Astrocyte (in vitro differentiated cells and primary cell): ENCODE measurements at regions not wholly inside any gene's neighbourhood (a gene's known extent, or its start where the extent isn't known, plus 50 kb on each side); places are given as distances from the start of the nearest gene placed in this dataset.
A peak's percentile ranks its signal among the peaks of the same experiment; 100 is the strongest.

Experiments used
- DNase-seq: peaks from one replicate; pipeline ENCODE4 v3.0.0-alpha.2; 2010; ENCODE audit warnings: low read depth
- FAIRE-seq: peaks from 2 replicates; lab custom pipeline; 2011; peaks lifted over from hg19 to GRCh38; lab: Jason Lieb, UNC
- H2AFZ ChIP-seq: 2 replicates; pipeline ENCODE4 v1.6.0; 2012; ENCODE audit warnings: low read depth, low read length, inconsistent platforms
- H3K27ac ChIP-seq: 2 replicates; pipeline ENCODE4 v1.5.1; 2011; ENCODE audit warnings: low read depth, low read length, inconsistent platforms
- H3K27me3 ChIP-seq: 2 replicates; pipeline ENCODE4 v1.6.0; 2011; ENCODE audit warnings: low read length, inconsistent platforms; ENCODE audit not compliant: insufficient read depth
- H3K36me3 ChIP-seq: 2 replicates; pipeline ENCODE4 v1.5.1; 2011; ENCODE audit warnings: low read length, inconsistent platforms; ENCODE audit not compliant: insufficient read depth
- H3K4me1 ChIP-seq: 2 replicates; pipeline ENCODE4 v1.5.1; 2011; ENCODE audit warnings: low read length, inconsistent platforms; ENCODE audit not compliant: insufficient read depth
- H3K4me2 ChIP-seq: 2 replicates; pipeline ENCODE4 v1.6.0; 2012; ENCODE audit warnings: low read length, inconsistent platforms
- H3K4me3 ChIP-seq: 2 replicates; pipeline ENCODE4 v1.5.1; 2011; ENCODE audit warnings: low read depth, mild to moderate bottlenecking, low read length, inconsistent platforms; ENCODE audit not compliant: insufficient read depth
- H3K79me2 ChIP-seq: 2 replicates; pipeline ENCODE4 v1.6.0; 2012; ENCODE audit warnings: mild to moderate bottlenecking, low read length, inconsistent platforms; ENCODE audit not compliant: insufficient read depth
- H3K9ac ChIP-seq: 2 replicates; pipeline ENCODE4 v1.6.0; 2012; ENCODE audit warnings: mild to moderate bottlenecking, low read length, inconsistent platforms
- H3K9me3 ChIP-seq: 2 replicates; pipeline ENCODE4 v1.5.1; 2012; ENCODE audit warnings: low read depth, mild to moderate bottlenecking, low read length, inconsistent platforms; ENCODE audit not compliant: insufficient read depth
- H4K20me1 ChIP-seq: 2 replicates; pipeline ENCODE4 v1.6.0; 2012; ENCODE audit warnings: low read length, inconsistent platforms; ENCODE audit not compliant: insufficient read depth
- H3K27ac Mint-ChIP-seq: one replicate; pipeline ENCODE4 v1.8.0; 2021; ENCODE audit warnings: mild to moderate bottlenecking, mixed read lengths; ENCODE audit not compliant: unreplicated experiment
- H3K27me3 Mint-ChIP-seq: one replicate; pipeline ENCODE4 v1.8.0; 2021; ENCODE audit warnings: low read depth, mixed read lengths; ENCODE audit not compliant: unreplicated experiment
- H3K36me3 Mint-ChIP-seq: one replicate; pipeline ENCODE4 v1.8.0; 2021; ENCODE audit warnings: low read depth, mixed read lengths; ENCODE audit not compliant: unreplicated experiment
- H3K4me1 Mint-ChIP-seq: one replicate; pipeline ENCODE4 v1.8.0; 2021; ENCODE audit warnings: low read depth, mixed read lengths; ENCODE audit not compliant: unreplicated experiment
- H3K4me3 Mint-ChIP-seq: one replicate; pipeline ENCODE4 v1.8.0; 2021; ENCODE audit warnings: mild to moderate bottlenecking, moderate library complexity, mixed read lengths; ENCODE audit not compliant: unreplicated experiment
- H3K9me3 Mint-ChIP-seq: one replicate; pipeline ENCODE4 v1.8.0; 2021; ENCODE audit warnings: mild to moderate bottlenecking, mixed read lengths; ENCODE audit not compliant: unreplicated experiment
- CTCF ChIP-seq: IDR thresholded peaks from 2 replicates; pipeline ENCODE4 v1.5.1; 2011; ENCODE audit warnings: low read depth, mild to moderate bottlenecking, inconsistent platforms, low read length, moderate library complexity; ENCODE audit not compliant: insufficient read depth
- EZH2 ChIP-seq: IDR thresholded peaks from 2 replicates; pipeline ENCODE4 v1.6.1; 2012; ENCODE audit warnings: mild to moderate bottlenecking, low read length, inconsistent platforms; ENCODE audit not compliant: insufficient read depth

DNA sequence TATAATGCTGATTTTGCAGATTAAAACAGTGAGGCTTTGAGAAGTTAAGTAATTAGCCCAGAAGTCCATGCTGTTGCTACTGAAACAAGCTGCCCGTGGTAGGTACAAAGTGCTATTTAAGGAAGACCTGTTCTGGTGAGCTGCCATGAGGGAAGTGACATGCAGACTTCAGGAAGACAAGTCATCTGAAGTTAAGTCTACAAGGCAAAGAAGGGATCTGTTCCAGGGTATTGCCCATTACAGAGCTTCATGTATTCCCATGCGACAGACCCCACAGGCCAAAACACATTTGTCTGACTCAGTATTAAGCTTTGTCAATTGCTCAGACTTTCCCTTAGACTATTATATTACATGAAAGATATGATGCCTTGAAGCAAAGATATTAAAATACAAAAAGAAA, 520.8 kb downstream of the FBXO15 start:
- no peaks in the 10 kb centered on the region for H3K4me1 Mint-ChIP-seq
- Histone ChIP-seq H3K36me3 (no peaks in the 10 kb centered on the region), H3K79me2 (no peaks in the 10 kb centered on the region), H3K4me3 (no peak overlapping the region), H2AFZ (no peak overlapping the region), H3K4me1 (no peaks in the 10 kb centered on the region), H4K20me1 (no peaks in the 10 kb centered on the region), H3K27ac (no peak overlapping the region), H3K9me3 (no peaks in the 10 kb centered on the region), H3K27me3 (no peaks in the 10 kb centered on the region), H3K4me2 (no peak overlapping the region), H3K9ac (no peak overlapping the region)
- no peaks in the 10 kb centered on the region for H3K36me3 Mint-ChIP-seq
- TF ChIP-seq EZH2 (no peak), CTCF (no peak)
- FAIRE-seq = no peak
- DNase-seq = no peak
- no peak overlapping the region for H3K4me3 Mint-ChIP-seq
- no peaks in the 10 kb centered on the region for H3K9me3 Mint-ChIP-seq
- no peaks in the 10 kb centered on the region for H3K27me3 Mint-ChIP-seq
- H3K27ac Mint-ChIP-seq = no peak overlapping the region

DNA sequence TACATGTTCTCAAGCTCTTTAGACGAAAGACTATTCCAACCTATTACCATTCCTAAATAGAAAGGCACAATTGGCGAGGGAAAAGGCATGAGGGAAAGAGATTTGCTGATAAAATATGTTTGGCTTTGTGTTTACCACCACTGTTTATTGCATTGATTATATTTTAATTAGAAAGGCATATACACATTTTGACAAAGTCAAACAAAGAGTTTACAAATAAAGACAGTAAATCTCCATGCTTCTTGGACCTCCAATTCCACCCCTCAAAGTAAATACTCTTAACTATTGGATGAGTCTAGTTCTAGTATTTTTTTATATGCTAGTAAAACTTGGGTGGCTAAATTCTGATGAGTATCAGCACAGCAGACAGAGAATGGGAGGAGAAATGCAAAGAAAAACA, 521.4 kb downstream of the FBXO15 start:
- Histone ChIP-seq H3K9ac (no peak overlapping the region), H3K4me2 (no peak overlapping the region), H3K9me3 (no peaks in the 10 kb centered on the region), H3K4me1 (no peaks in the 10 kb centered on the region), H3K36me3 (no peaks in the 10 kb centered on the region), H3K79me2 (no peaks in the 10 kb centered on the region), H3K27ac (no peak overlapping the region), H2AFZ (no peak overlapping the region), H3K4me3 (no peak overlapping the region), H3K27me3 (no peaks in the 10 kb centered on the region), H4K20me1 (no peaks in the 10 kb centered on the region)
- no peaks in the 10 kb centered on the region for H3K36me3 Mint-ChIP-seq
- H3K27ac Mint-ChIP-seq = peak overlapping the region; percentile 62
- FAIRE-seq (no peak), DNase-seq (no peak)
- H3K4me3 Mint-ChIP-seq = no peak overlapping the region
- no peaks in the 10 kb centered on the region for H3K9me3 Mint-ChIP-seq
- no peaks in the 10 kb centered on the region for H3K27me3 Mint-ChIP-seq
- TF ChIP-seq EZH2 (no peak), CTCF (no peak)
- no peaks in the 10 kb centered on the region for H3K4me1 Mint-ChIP-seq

DNA sequence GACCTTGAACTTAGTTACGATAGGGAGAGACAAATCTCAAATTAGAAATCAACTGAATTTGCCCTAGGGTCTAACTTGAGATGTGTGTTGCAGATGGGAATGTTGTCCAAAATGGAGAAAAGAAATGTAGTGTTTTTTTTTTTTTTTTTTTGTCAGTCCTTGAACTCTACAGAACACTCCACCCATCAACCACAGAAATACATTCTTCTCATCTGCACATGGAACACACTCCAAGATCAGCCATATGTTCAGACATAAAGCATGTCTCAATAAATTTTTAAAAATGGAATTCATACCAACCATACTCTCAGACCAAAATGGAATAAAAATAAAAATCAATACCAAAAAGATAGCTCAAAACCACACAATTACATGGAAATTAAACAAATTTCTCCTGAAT, 526.5 kb downstream of the FBXO15 start:
- H3K27me3 Mint-ChIP-seq = no peaks in the 10 kb centered on the region
- Histone ChIP-seq H3K9ac (no peak overlapping the region), H3K4me1 (peaks cover 2% of the 10 kb centered on the region), H2AFZ (no peak overlapping the region), H3K27me3 (no peaks in the 10 kb centered on the region), H3K9me3 (no peaks in the 10 kb centered on the region), H3K36me3 (no peaks in the 10 kb centered on the region), H3K4me2 (no peak overlapping the region), H3K27ac (no peak overlapping the region), H4K20me1 (no peaks in the 10 kb centered on the region), H3K4me3 (no peak overlapping the region), H3K79me2 (no peaks in the 10 kb centered on the region)
- no peaks in the 10 kb centered on the region for H3K36me3 Mint-ChIP-seq
- FAIRE-seq (no peak), DNase-seq (no peak)
- H3K27ac Mint-ChIP-seq = no peak overlapping the region
- no peak for TF ChIP-seq EZH2
- TF ChIP-seq CTCF = no peak
- H3K4me1 Mint-ChIP-seq = peaks cover under 1% of the 10 kb centered on the region
- H3K9me3 Mint-ChIP-seq = no peaks in the 10 kb centered on the region
- H3K4me3 Mint-ChIP-seq = no peak overlapping the region
